ENCODE measurements at regions not wholly inside any gene's neighbourhood (a gene's known extent, or its start where the extent isn't known, plus 50 kb on each side); places are given as distances from the start of the nearest gene placed in this dataset.

- H3K9ac ChIP-seq (replicated peaks; ENCODE audit: extremely low read depth, insufficient read depth, low read length), result no peak overlapping the region
- CTCF ChIA-PET, result no interaction called here
- TF ChIP-seq MYC (IDR thresholded peaks at IDR 0.05; ENCODE audit: low read depth, low read length) (no peak), POLR2A (IDR thresholded peaks at IDR 0.05; ENCODE audit: low read depth, low read length) (no peak), GATA2 (IDR thresholded peaks at IDR 0.05; ENCODE audit: insufficient read depth, insufficient read length, low read depth, low read length) (no peak), CTCF (IDR thresholded peaks at IDR 0.05; ENCODE audit: extremely low read depth in 1 of 2, insufficient read depth in 1 of 2, low read depth in 1 of 2, low read length in 2 of 2) (no peak), FOS (IDR thresholded peaks at IDR 0.05; ENCODE audit: borderline replicate concordance, insufficient read depth, low read length) (no peak), POLR2AphosphoS5 (IDR thresholded peaks at IDR 0.05; ENCODE audit: insufficient read depth, low read depth, low read length) (no peak), EZH2 (IDR thresholded peaks at IDR 0.05; ENCODE audit: borderline replicate concordance, low read depth, low read length, severe bottlenecking) (no peak), JUN (IDR thresholded peaks at IDR 0.05; ENCODE audit: borderline replicate concordance, insufficient read depth, insufficient read length, low read depth) (no peak)
- TF ChIP-seq, protein P1, sequence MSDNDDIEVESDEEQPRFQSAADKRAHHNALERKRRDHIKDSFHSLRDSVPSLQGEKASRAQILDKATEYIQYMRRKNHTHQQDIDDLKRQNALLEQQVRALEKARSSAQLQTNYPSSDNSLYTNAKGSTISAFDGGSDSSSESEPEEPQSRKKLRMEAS (IDR thresholded peaks at IDR 0.05; ENCODE audit: insufficient read depth, insufficient read length), result no peak
- H3K4me3 ChIP-seq (replicated peaks in 1 of 3; ENCODE audit: insufficient read depth in 1 of 3, low read depth in 1 of 3, low read length in 3 of 3), result no peak overlapping the region
- no peaks in the 10 kb centered on the region for H3K27me3 ChIP-seq (ENCODE audit: control insufficient read depth in 2 of 2, insufficient read depth in 2 of 2, low read length in 2 of 2)
- no TSS peak for BruUV-seq (replicated peaks)
- H3K4me1 ChIP-seq (ENCODE audit: control insufficient read depth, extremely low read depth, insufficient read depth, low read length), result no peaks in the 10 kb centered on the region
- FAIRE-seq (no peak), DNase-seq (ENCODE audit: low read depth, low spot score) (no peak)
- dilution Hi-C loops (cut with MboI; ENCODE audit: extremely low pct_ligation_motif_present, low sequenced_read_pairs) (no loop called here), intact Hi-C loops (cut with micrococcal nuclease) (no loop called here)
- no peaks in the 10 kb centered on the region for H3K9me3 ChIP-seq (replicated peaks; ENCODE audit: control insufficient read depth, insufficient read depth, low read length)
- no peaks in the 10 kb centered on the region for H3K9me1 ChIP-seq (replicated peaks; ENCODE audit: control insufficient read depth, extremely low read depth, insufficient read depth, low read length)
- H4K20me1 ChIP-seq (replicated peaks; ENCODE audit: control insufficient read depth, extremely low read depth, insufficient read depth, low read length), result no peaks in the 10 kb centered on the region
- H3K4me2 ChIP-seq (ENCODE audit: insufficient read depth, low read length), result no peak overlapping the region
- H3K27ac ChIP-seq (ENCODE audit: insufficient read depth, low read depth, low read length), result no peak overlapping the region
- POLR2A ChIA-PET, result no interaction called here
- no peaks in the 10 kb centered on the region for H3K36me3 ChIP-seq (ENCODE audit: control insufficient read depth in 2 of 2, extremely low read depth in 1 of 2, insufficient read depth in 2 of 2, low read length in 2 of 2)
- no peaks in the 10 kb centered on the region for H3K79me2 ChIP-seq (ENCODE audit: control insufficient read depth, insufficient read depth, low read length)
- H2AFZ ChIP-seq (ENCODE audit: low read depth, low read length), result no peak overlapping the region
Measured at GRCh38 chr11:81578571-81578970, 1155.1 kb downstream of the FAM181B start.
